Erythroblast (primary cell): ENCODE measurements at regions not wholly inside any gene's neighbourhood (a gene's known extent, or its start where the extent isn't known, plus 50 kb on each side); places are given as distances from the start of the nearest gene placed in this dataset.

Source experiments
- GATA1 ChIP-seq: IDR thresholded peaks from 2 replicates; pipeline ENCODE4 v1.6.1; 2011; ENCODE audit warnings: low read depth, mild to moderate bottlenecking, control low read depth, low read length, moderate library complexity
- POLR2A ChIP-seq: IDR thresholded peaks from 2 replicates; pipeline ENCODE4 v1.6.1; 2011; ENCODE audit warnings: mild to moderate bottlenecking, low read length

DNA sequence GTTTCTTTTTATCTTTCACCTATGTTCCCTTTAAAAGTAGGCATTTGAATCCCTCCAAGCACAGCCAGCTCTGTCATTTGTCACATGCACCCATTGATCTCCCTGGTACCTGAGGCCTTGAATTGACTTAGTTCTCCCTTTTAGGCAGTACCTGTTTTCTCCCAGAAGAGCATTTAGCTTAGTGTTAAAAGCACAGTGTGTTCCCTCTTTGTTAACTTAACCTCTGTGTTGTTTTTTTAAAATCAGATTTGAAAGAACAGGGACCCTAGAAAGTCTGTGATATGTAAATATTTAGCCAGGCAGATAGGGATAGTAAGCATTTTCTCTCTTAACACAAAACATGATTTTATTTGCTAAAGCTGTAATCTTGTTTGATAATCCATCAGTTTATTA, 113.8 kb upstream of the SPATA31D4 start:
- no peak for TF ChIP-seq POLR2A
- TF ChIP-seq GATA1 = no peak
